ENCODE measurements at regions not wholly inside any gene's neighbourhood (a gene's known extent, or its start where the extent isn't known, plus 50 kb on each side); places are given as distances from the start of the nearest gene placed in this dataset.

DNA sequence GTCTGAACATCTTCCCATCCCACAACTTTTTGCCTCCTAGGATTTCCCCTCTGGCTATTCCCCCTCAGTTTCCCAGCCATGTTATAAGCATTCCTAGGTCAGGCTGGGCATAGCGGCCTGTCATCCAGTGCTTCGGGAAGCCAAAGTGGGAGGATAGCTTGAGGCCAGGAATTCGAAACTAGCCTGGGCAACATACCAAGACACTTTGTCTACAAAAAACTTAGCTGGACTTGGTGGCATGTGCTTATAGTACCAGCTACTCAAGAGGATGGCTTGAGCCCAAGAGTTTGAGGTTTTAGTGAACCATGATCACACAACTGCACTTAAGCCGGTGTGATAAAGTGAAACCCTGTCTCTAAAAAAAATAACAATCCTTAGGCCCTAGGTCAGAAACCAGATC is 447.4 kb downstream of the KIF16B start:
- TF ChIP-seq POLR2AphosphoS5 (IDR thresholded peaks at IDR 0.05; ENCODE audit: control insufficient read depth, insufficient read depth, low read depth, low read length) (no peak), PRMT5 (CRISPR knock-in tag; IDR thresholded peaks at IDR 0.05) (no peak), ARID2 (IDR thresholded peaks at IDR 0.05) (no peak), ZNF134 (CRISPR knock-in tag; conservative IDR thresholded peaks at IDR 0.05) (no peak)
- TF ChIP-seq, protein P1, sequence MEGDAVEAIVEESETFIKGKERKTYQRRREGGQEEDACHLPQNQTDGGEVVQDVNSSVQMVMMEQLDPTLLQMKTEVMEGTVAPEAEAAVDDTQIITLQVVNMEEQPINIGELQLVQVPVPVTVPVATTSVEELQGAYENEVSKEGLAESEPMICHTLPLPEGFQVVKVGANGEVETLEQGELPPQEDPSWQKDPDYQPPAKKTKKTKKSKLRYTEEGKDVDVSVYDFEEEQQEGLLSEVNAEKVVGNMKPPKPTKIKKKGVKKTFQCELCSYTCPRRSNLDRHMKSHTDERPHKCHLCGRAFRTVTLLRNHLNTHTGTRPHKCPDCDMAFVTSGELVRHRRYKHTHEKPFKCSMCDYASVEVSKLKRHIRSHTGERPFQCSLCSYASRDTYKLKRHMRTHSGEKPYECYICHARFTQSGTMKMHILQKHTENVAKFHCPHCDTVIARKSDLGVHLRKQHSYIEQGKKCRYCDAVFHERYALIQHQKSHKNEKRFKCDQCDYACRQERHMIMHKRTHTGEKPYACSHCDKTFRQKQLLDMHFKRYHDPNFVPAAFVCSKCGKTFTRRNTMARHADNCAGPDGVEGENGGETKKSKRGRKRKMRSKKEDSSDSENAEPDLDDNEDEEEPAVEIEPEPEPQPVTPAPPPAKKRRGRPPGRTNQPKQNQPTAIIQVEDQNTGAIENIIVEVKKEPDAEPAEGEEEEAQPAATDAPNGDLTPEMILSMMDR (IDR thresholded peaks at IDR 0.05 in 2 of 3, conservative IDR thresholded peaks at IDR 0.05 in 1 of 3; ENCODE audit: insufficient read depth in 2 of 3, low read depth in 1 of 3, low read length in 3 of 3): no peak

Data from K562 (cell line).